Lower lobe of right lung (tissue), 2 donors: ENCODE measurements at regions not wholly inside any gene's neighbourhood (a gene's known extent, or its start where the extent isn't known, plus 50 kb on each side); places are given as distances from the start of the nearest gene placed in this dataset.

Experiments
- ATAC-seq, 2 donors: fragments of 200-7000 bp; cut with Tn5 transposase; one replicate each; pipeline ENCODE4 v1.9.1; 2020 to 2022; ENCODE audit warnings: mild to moderate bottlenecking in 2 of 2, moderate library complexity in 2 of 2
- DNase-seq: peaks from one replicate; pipeline ENCODE4 v3.0.0-alpha.2; 2020
- H3K27ac ChIP-seq: fragments of 200-600 bp; one replicate; pipeline ENCODE4 v1.8.0; 2022
- H3K27me3 ChIP-seq: fragments of 200-600 bp; one replicate; pipeline ENCODE4 v1.8.0; 2022; ENCODE audit warnings: low read depth
- H3K36me3 ChIP-seq: fragments of 200-600 bp; one replicate; pipeline ENCODE4 v1.8.0; 2022; ENCODE audit warnings: mild to moderate bottlenecking
- H3K4me1 ChIP-seq: fragments of 200-600 bp; one replicate; pipeline ENCODE4 v1.8.0; 2022
- H3K4me3 ChIP-seq: fragments of 200-600 bp; one replicate; pipeline ENCODE4 v1.8.0; 2022; ENCODE audit warnings: mild to moderate bottlenecking
- H3K9me3 ChIP-seq: fragments of 200-600 bp; one replicate; pipeline ENCODE4 v1.8.0; 2022
- CTCF ChIP-seq: fragments of 200-600 bp; IDR thresholded peaks from one replicate; pipeline ENCODE4 v1.8.0; 2022; ENCODE audit warnings: antibody characterized with exemption, mild to moderate bottlenecking
- intact Hi-C: fragments of 100-400 bp; cut with DNase I; formaldehyde crosslinking; loops from one replicate; pipeline ENCODE4 v1.11.0; 2022
- donor health status: DM: no; HTN: yes; CAD: no; lungs with severe emphysema.

GRCh38 chr7:27374958-27375841, 132.6 kb downstream of the EVX1 start:
- Histone ChIP-seq H3K4me1 (no peaks in the 10 kb centered on the region), H3K27me3 (no peaks in the 10 kb centered on the region), H3K4me3 (no peak overlapping the region), H3K27ac (no peak overlapping the region), H3K36me3 (no peaks in the 10 kb centered on the region), H3K9me3 (no peaks in the 10 kb centered on the region)
- ATAC-seq (no peak), DNase-seq (no peak)
- no peak for TF ChIP-seq CTCF
- intact Hi-C loops: no loop called here

GRCh38 chr7:27375958-27376357, 133.4 kb downstream of the EVX1 start:
- Histone ChIP-seq H3K36me3 (no peaks in the 10 kb centered on the region), H3K9me3 (no peaks in the 10 kb centered on the region), H3K27me3 (no peaks in the 10 kb centered on the region), H3K4me3 (no peak overlapping the region), H3K4me1 (no peaks in the 10 kb centered on the region), H3K27ac (no peak overlapping the region)
- DNase-seq (no peak), ATAC-seq (no peak)
- intact Hi-C loops: no loop called here
- no peak for TF ChIP-seq CTCF

GRCh38 chr7:27377988-27378387, 135.4 kb downstream of the EVX1 start:
- H3K27me3 ChIP-seq: no peaks in the 10 kb centered on the region
- no peak overlapping the region for H3K4me3 ChIP-seq
- DNase-seq (no peak), ATAC-seq (no peak)
- H3K4me1 ChIP-seq: no peaks in the 10 kb centered on the region
- no peak for TF ChIP-seq CTCF
- intact Hi-C loops: no loop called here
- H3K36me3 ChIP-seq: no peaks in the 10 kb centered on the region
- H3K27ac ChIP-seq: no peak overlapping the region
- H3K9me3 ChIP-seq: no peaks in the 10 kb centered on the region

GRCh38 chr7:27382307-27382706, 139.7 kb downstream of the EVX1 start:
- Histone ChIP-seq H3K4me3 (no peak overlapping the region), H3K9me3 (no peaks in the 10 kb centered on the region), H3K27ac (no peak overlapping the region), H3K4me1 (no peaks in the 10 kb centered on the region), H3K27me3 (no peaks in the 10 kb centered on the region), H3K36me3 (no peaks in the 10 kb centered on the region)
- intact Hi-C loops: no loop called here
- no peak for DNase-seq
- ATAC-seq: no peak
- no peak for TF ChIP-seq CTCF

- no peaks in the 10 kb centered on the region for H3K27me3 ChIP-seq
- intact Hi-C loops: no loop called here
- TF ChIP-seq CTCF: no peak
- H3K9me3 ChIP-seq: no peaks in the 10 kb centered on the region
- no peaks in the 10 kb centered on the region for H3K36me3 ChIP-seq
- ATAC-seq (no peak), DNase-seq (no peak)
- no peak overlapping the region for H3K4me3 ChIP-seq
- no peaks in the 10 kb centered on the region for H3K4me1 ChIP-seq
- H3K27ac ChIP-seq: no peak overlapping the region
Measured at GRCh38 chr7:27386581-27386980, 144.0 kb downstream of the EVX1 start.
